Common myeloid progenitor, CD34-positive (primary cell): ENCODE measurements at regions not wholly inside any gene's neighbourhood (a gene's known extent, or its start where the extent isn't known, plus 50 kb on each side); places are given as distances from the start of the nearest gene placed in this dataset.

ENCODE experiments used
- CTCF ChIA-PET: fragments of 350-600 bp; sonication (Branson Sonifier 250); formaldehyde crosslinking; loops from one replicate; lab custom pipeline; 2021; ENCODE audit warnings: antibody characterized with exemption; lab: Charles Lee
- POLR2A ChIA-PET: fragments of 350-600 bp; sonication (Branson Sonifier 250); formaldehyde crosslinking; loops from one replicate; lab custom pipeline; 2021; ENCODE audit warnings: antibody characterized with exemption; lab: Charles Lee
- DNase-seq, 3 donors: peaks; one replicate each; pipeline versions ENCODE4 v3.0.0 to v3.0.0-alpha.2; 2013
- H3K27ac ChIP-seq, 2 experiments: 1 replicate in 1 of 2; 2 replicates in 1 of 2; pipeline ENCODE4 v1.7.0; 2013; ENCODE audit warnings: inconsistent platforms in 2 of 2, low read length in 2 of 2, mild to moderate bottlenecking in 2 of 2, low read depth in 1 of 2, moderate library complexity in 1 of 2; ENCODE audit not compliant: severe bottlenecking in 2 of 2, insufficient read depth in 1 of 2, poor library complexity in 1 of 2
- H3K27me3 ChIP-seq, 5 experiments: replicated peaks in 2 of 5; 1 replicate in 3 of 5; 2 replicates in 2 of 5; pipeline versions ENCODE4 v1.6.1 to v1.7.0; 2013; ENCODE audit warnings: low read length in 4 of 5, mild to moderate bottlenecking in 2 of 5, moderate library complexity in 2 of 5, inconsistent platforms in 1 of 5; ENCODE audit not compliant: insufficient read depth in 5 of 5, control insufficient read depth in 4 of 5
- H3K36me3 ChIP-seq, 4 experiments: 1 replicate in 2 of 4; 2 replicates in 2 of 4; pipeline versions ENCODE4 v1.6.1 to v1.7.0; 2013; ENCODE audit warnings: low read length in 3 of 4, control low read depth in 1 of 4, mild to moderate bottlenecking in 1 of 4; ENCODE audit not compliant: control insufficient read depth in 4 of 4, insufficient read depth in 4 of 4
- H3K4me1 ChIP-seq, 4 experiments: 1 replicate in 3 of 4; 2 replicates in 1 of 4; pipeline versions ENCODE4 v1.6.1 to v1.7.1; 2013; ENCODE audit warnings: low read length in 3 of 4, mild to moderate bottlenecking in 3 of 4, control low read depth in 1 of 4, inconsistent platforms in 1 of 4, moderate library complexity in 1 of 4; ENCODE audit not compliant: control insufficient read depth in 4 of 4, insufficient read depth in 4 of 4; ENCODE audit errors: control extremely low read depth in 1 of 4
- H3K4me3 ChIP-seq, 7 experiments: 1 replicate in 4 of 7; 2 replicates in 3 of 7; pipeline versions ENCODE4 v1.5.1 to v1.7.0; 2013; ENCODE audit warnings: mild to moderate bottlenecking in 7 of 7, low read length in 6 of 7, moderate library complexity in 6 of 7, inconsistent platforms in 2 of 7, low read depth in 2 of 7, control low read depth in 1 of 7; ENCODE audit not compliant: insufficient read depth in 4 of 7, control insufficient read depth in 1 of 7; ENCODE audit errors: extremely low read depth in 1 of 7
- H3K9me3 ChIP-seq, 5 experiments: 1 replicate in 4 of 5; 2 replicates in 1 of 5; pipeline versions ENCODE4 v1.6.1 to v1.7.1; 2013; ENCODE audit warnings: low read length in 4 of 5, mild to moderate bottlenecking in 2 of 5, inconsistent platforms in 1 of 5, low read depth in 1 of 5, moderate library complexity in 1 of 5; ENCODE audit not compliant: control insufficient read depth in 4 of 5, insufficient read depth in 2 of 5; ENCODE audit errors: control extremely low read depth in 1 of 5
- WGBS: methylation state at CpG from one replicate; pipeline ENCODE4 v1.1.5; 2013; ENCODE audit not compliant: insufficient coverage; 5-methylcytosine and 5-hydroxymethylcytosine counted together

DNA sequence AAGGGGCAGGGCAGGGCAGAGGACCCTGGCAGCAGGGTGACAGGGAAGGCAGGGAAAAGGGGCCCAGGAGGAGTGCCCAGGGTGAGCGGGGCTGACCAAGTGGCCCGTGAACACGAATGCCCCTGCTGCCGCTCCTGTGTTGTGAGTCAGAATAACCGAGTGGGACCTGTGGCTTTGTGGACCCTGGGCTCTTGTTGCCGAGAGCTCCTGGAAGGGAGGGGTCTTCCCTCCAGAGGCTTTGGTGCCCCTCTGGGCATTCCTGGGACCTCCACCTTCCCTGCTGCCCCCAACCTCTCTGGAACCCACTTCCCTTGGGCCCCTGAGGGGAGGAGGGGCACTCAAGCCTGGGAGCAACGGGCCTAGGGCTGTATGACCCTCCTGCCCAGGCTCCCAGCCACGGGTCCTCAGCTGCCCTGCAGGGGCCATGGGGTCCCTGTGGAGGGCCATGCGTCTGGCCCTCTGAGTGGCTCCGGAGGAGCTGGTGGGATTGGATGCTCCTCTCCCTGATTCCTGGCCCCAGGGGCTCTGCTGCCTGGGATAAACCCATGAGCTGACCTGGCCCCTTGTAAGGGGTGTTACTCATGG, 319.4 kb downstream of the TMEM121 start:
- Histone ChIP-seq H3K4me3 (no peak overlapping the region), H3K27me3 (no peaks in the 10 kb centered on the region), H3K9me3 (peaks cover 0 to 7% (median 0%) of the 10 kb centered on the region in 5 experiments), H3K36me3 (peaks cover 2 to 32% (median 20%) of the 10 kb centered on the region in 4 experiments), H3K4me1 (peaks cover 0 to 3% (median 0%) of the 10 kb centered on the region in 4 experiments), H3K27ac (no peak overlapping the region)
- ChIA-PET POLR2A (no interaction called here), CTCF (interaction anchor here (0.7 to 2.1 kb wide), 2 partner anchors 13 to 16 kb away, joined by 3 to 7 read pairs; no protein-coding TSS in a partner anchor)
- no peak for DNase-seq
- 96% methylated on average over 9 of the region's 10 CpGs for WGBS

- H3K4me3 ChIP-seq: no peak overlapping the region
- WGBS: 75% methylated on average over 5 of the region's 5 CpGs
- peaks cover 2 to 34% (median 19%) of the 10 kb centered on the region in 4 experiments for H3K36me3 ChIP-seq
- no peaks in the 10 kb centered on the region for H3K27me3 ChIP-seq
- POLR2A ChIA-PET: no interaction called here
- peaks cover 0 to 7% (median 0%) of the 10 kb centered on the region in 5 experiments for H3K9me3 ChIP-seq
- no peak for DNase-seq
- peaks cover 0 to 3% (median 0%) of the 10 kb centered on the region in 4 experiments for H3K4me1 ChIP-seq
- CTCF ChIA-PET: interaction anchor here (0.7 to 2.1 kb wide), 2 partner anchors 13 to 16 kb away, joined by 3 to 7 read pairs; no protein-coding TSS in a partner anchor
- H3K27ac ChIP-seq: no peak overlapping the region
These were observed 319.9 kb downstream of the TMEM121 start for GRCh38 chr14:105846312-105846711.

GRCh38 chr14:105847400-105847799, 321.0 kb downstream of the TMEM121 start:
- DNase-seq: no peak
- ChIA-PET CTCF (interaction anchor here (1.2 kb wide), 1 partner anchor 137 kb away, joined by 3 read pairs; no protein-coding TSS in a partner anchor), POLR2A (interaction anchor here (0.5 kb wide), 1 partner anchor 14 kb away, joined by 3 read pairs; no protein-coding TSS in a partner anchor)
- Histone ChIP-seq H3K9me3 (peaks cover 0 to 7% (median 0%) of the 10 kb centered on the region in 5 experiments), H3K27me3 (no peaks in the 10 kb centered on the region), H3K36me3 (peaks cover 2 to 44% (median 24%) of the 10 kb centered on the region in 4 experiments), H3K4me3 (no peak overlapping the region), H3K4me1 (peaks cover 0 to 1% (median under 1%) of the 10 kb centered on the region in 4 experiments), H3K27ac (no peak overlapping the region)
- WGBS: 98% methylated on average over 12 of the region's 14 CpGs

- Histone ChIP-seq H3K27me3 (no peaks in the 10 kb centered on the region), H3K4me3 (no peak overlapping the region), H3K4me1 (peaks cover 0 to 12% (median 8%) of the 10 kb centered on the region in 4 experiments), H3K27ac (no peak overlapping the region), H3K9me3 (peaks cover 0 to 7% (median 0%) of the 10 kb centered on the region in 5 experiments), H3K36me3 (peaks cover 2 to 52% (median 32%) of the 10 kb centered on the region in 4 experiments)
- ChIA-PET POLR2A (no interaction called here), CTCF (interaction anchor here (1.2 kb wide), 1 partner anchor 138 kb away, joined by 3 read pairs; no protein-coding TSS in a partner anchor)
- WGBS: 89% methylated on average over 1 of the region's 2 CpGs
- DNase-seq: no peak
These were observed 322.2 kb downstream of the TMEM121 start for GRCh38 chr14:105848570-105848969.

GRCh38 chr14:105849933-105850626, 323.7 kb downstream of the TMEM121 start:
- Histone ChIP-seq H3K4me3 (no peak overlapping the region), H3K27ac (no peak overlapping the region), H3K9me3 (peaks cover 0 to 7% (median 0%) of the 10 kb centered on the region in 5 experiments), H3K4me1 (peaks cover 0 to 12% (median 10%) of the 10 kb centered on the region in 4 experiments), H3K27me3 (no peaks in the 10 kb centered on the region), H3K36me3 (peaks cover 2 to 54% (median 36%) of the 10 kb centered on the region in 4 experiments)
- no peak for DNase-seq
- 77% methylated on average over 5 of the region's 11 CpGs for WGBS
- POLR2A ChIA-PET: no interaction called here
- CTCF ChIA-PET: no interaction called here

DNA sequence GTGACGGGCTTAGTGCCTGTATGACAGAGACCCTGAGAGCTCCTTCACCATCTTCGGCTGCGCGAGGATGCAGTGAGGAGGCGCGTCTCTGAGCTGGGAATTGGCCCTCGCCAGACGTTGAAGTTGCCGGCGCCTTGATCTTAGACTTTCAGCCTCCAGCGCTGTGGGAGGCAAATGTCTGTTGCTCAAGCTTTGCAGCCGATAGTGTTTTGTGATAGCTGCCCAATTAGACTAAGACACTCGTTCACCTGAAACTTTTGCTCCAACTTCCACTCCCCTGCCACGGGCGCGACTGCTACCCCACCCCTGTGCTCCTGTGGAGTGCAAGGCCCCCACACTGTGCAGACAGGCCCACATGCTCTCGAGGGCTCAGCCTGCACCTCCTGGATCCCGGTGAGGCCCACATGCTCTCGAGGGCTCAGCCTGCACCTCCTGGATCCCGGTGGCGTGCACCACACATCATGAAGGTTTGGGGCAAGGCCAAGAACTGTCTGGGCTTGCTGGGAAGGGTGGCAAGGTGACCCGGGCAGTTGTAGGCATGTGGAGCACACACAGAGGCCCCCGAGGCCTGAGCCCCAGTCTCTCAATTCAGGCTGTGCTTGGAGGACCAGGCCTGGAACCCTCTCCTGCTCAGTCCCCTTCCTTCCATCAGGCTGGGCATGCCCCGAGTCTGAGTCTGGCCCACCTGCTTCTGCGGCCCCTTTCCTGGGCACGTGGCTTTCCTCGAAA, 324.6 kb downstream of the TMEM121 start:
- H3K4me3 ChIP-seq: no peak overlapping the region
- CTCF ChIA-PET: interaction anchor here (0.9 kb wide), 2 partner anchors 29 to 60 kb away, joined by 3 read pairs; no protein-coding TSS in a partner anchor
- H3K27me3 ChIP-seq: no peaks in the 10 kb centered on the region
- peaks cover 4 to 64% (median 42%) of the 10 kb centered on the region in 4 experiments for H3K36me3 ChIP-seq
- H3K4me1 ChIP-seq: peaks cover 0 to 19% (median 18%) of the 10 kb centered on the region in 4 experiments
- no peak overlapping the region for H3K27ac ChIP-seq
- POLR2A ChIA-PET: no interaction called here
- 88% methylated on average over 27 of the region's 27 CpGs for WGBS
- H3K9me3 ChIP-seq: peaks cover 0 to 7% (median 0%) of the 10 kb centered on the region in 5 experiments
- DNase-seq: no peak
